Brain microvascular endothelial cell (primary cell): ENCODE measurements at regions not wholly inside any gene's neighbourhood (a gene's known extent, or its start where the extent isn't known, plus 50 kb on each side); places are given as distances from the start of the nearest gene placed in this dataset.

Source experiments
- DNase-seq: peaks from one replicate; pipeline ENCODE4 v3.0.0-alpha.2; 2020
- H3K27ac ChIP-seq: fragments of 250-450 bp; sonication (Bioruptor Pico); 2 replicates; pipeline ENCODE4 v1.5.1; 2020; ENCODE audit warnings: mild to moderate bottlenecking, moderate library complexity
- H3K27me3 ChIP-seq: fragments of 250-450 bp; sonication (Bioruptor Pico); replicated peaks from 2 replicates; pipeline ENCODE4 v1.5.1; 2020; ENCODE audit warnings: mild to moderate bottlenecking
- H3K36me3 ChIP-seq: fragments of 250-450 bp; sonication (Bioruptor Pico); replicated peaks from 2 replicates; pipeline ENCODE4 v1.5.1; 2020; ENCODE audit warnings: mild to moderate bottlenecking
- H3K4me3 ChIP-seq: 2 replicates; pipeline ENCODE4 v1.5.1; 2011; ENCODE audit warnings: low read depth, mild to moderate bottlenecking, control low read depth, low read length, moderate library complexity
- CTCF ChIP-seq: IDR thresholded peaks from 2 replicates; pipeline ENCODE4 v1.5.1; 2011; ENCODE audit warnings: low read depth, mild to moderate bottlenecking, moderate library complexity, low read length, control low read depth, inconsistent platforms; ENCODE audit errors: missing control alignments
- in situ Hi-C: cut with HindIII; loops from 2 replicates; pipeline ENCODE4 v1.10.0; 2017; ENCODE audit warnings: low sequenced_read_pairs, low pct_ligation_motif_present

- in situ Hi-C loops = no loop called here
- no peak for TF ChIP-seq CTCF
- no peak for DNase-seq
- H3K36me3 ChIP-seq = no peaks in the 10 kb centered on the region
- no peak overlapping the region for H3K4me3 ChIP-seq
- no peaks in the 10 kb centered on the region for H3K27me3 ChIP-seq
- H3K27ac ChIP-seq = no peak overlapping the region
Observed at GRCh38 chr14:98742001-98742400, 530.0 kb downstream of the BCL11B start.

DNA sequence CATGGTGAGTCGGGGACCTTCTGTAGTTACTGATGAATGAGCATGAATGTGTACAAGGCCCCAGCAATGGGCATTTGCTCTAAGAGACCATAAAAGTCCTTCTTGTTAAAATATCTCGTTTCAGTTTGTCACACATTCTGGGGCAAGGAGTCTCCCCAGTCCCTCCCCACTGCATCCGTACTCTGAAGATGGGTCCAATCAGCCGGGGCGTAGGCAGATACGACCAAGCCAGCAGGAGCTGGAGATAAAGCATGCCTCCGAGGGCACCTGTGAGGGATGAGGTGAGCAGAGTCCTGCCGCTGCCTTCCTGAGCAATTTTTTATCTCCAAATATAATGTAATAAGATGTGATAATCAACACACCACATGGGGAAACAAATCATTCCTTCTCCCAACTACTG lies 528.5 kb downstream of the BCL11B start:
- Histone ChIP-seq H3K4me3 (no peak overlapping the region), H3K36me3 (no peaks in the 10 kb centered on the region), H3K27me3 (no peaks in the 10 kb centered on the region), H3K27ac (no peak overlapping the region)
- TF ChIP-seq CTCF = no peak
- in situ Hi-C loops = no loop called here
- no peak for DNase-seq

- H3K36me3 ChIP-seq = no peaks in the 10 kb centered on the region
- TF ChIP-seq CTCF = no peak
- in situ Hi-C loops = no loop called here
- no peak overlapping the region for H3K4me3 ChIP-seq
- no peak overlapping the region for H3K27ac ChIP-seq
- DNase-seq = no peak
- H3K27me3 ChIP-seq = no peaks in the 10 kb centered on the region
Observed at GRCh38 chr14:98748966-98749365, 523.0 kb downstream of the BCL11B start.

DNA sequence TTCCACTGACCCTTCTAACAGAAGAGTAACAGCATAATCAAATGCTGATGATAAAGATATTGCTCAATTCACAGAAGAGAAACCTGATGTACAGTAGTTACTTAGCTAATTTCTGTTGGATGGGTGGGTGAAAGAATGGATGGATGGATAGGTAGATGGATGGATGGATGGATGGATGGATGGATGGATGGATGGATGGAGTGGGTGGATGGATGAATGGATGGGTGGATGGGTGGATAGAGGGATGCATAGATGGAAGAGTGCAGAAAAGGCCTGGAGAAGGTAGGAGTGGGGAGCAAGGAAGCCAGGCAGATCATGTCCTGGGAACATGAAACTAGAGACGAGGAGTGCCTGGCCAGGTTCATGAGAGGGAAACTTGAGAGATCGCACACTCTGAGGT lies 520.9 kb downstream of the BCL11B start:
- Histone ChIP-seq H3K4me3 (no peak overlapping the region), H3K27ac (no peak overlapping the region), H3K36me3 (no peaks in the 10 kb centered on the region), H3K27me3 (no peaks in the 10 kb centered on the region)
- in situ Hi-C loops = no loop called here
- no peak for TF ChIP-seq CTCF
- no peak for DNase-seq

GRCh38 chr14:98752660-98753059 lies 519.3 kb downstream of the BCL11B start:
- no peak for TF ChIP-seq CTCF
- in situ Hi-C loops = no loop called here
- Histone ChIP-seq H3K36me3 (no peaks in the 10 kb centered on the region), H3K27ac (no peak overlapping the region), H3K27me3 (no peaks in the 10 kb centered on the region), H3K4me3 (no peak overlapping the region)
- no peak for DNase-seq

DNA sequence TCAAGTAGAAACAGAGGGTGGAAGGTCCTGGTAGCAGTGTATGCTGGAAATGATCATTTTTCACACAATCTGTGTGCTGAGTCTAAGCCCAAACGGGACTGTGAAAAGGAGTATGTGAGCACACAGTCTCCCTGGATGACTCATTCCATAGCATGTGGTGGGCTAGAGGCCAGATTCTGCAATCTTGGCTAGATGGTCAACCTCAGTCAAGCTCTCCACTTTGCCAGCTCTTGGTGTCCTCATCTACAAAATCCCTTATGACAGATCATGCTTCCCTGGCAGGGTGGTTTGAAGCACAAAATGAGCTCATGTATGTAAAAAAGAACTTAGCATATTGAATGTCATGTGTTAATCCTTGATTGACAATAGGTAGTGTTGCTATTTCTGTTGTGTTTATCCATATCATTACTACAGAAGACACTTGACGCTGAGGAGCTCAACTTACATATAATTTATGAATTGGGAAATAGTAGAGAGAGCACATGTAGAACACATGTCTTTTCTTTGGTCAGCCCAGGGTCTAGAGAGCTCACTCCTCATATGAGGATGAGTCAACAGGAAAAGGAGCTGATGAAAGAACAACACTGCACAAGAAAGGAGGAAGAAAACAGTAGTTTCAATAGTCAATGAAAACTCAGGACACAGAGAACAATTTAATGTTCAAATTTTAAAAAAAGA lies 517.5 kb downstream of the BCL11B start:
- no peak for DNase-seq
- in situ Hi-C loops = no loop called here
- Histone ChIP-seq H3K27me3 (no peaks in the 10 kb centered on the region), H3K4me3 (no peak overlapping the region), H3K36me3 (no peaks in the 10 kb centered on the region), H3K27ac (no peak overlapping the region)
- TF ChIP-seq CTCF = no peak
